ENCODE measurements at regions not wholly inside any gene's neighbourhood (a gene's known extent, or its start where the extent isn't known, plus 50 kb on each side); places are given as distances from the start of the nearest gene placed in this dataset.

DNA sequence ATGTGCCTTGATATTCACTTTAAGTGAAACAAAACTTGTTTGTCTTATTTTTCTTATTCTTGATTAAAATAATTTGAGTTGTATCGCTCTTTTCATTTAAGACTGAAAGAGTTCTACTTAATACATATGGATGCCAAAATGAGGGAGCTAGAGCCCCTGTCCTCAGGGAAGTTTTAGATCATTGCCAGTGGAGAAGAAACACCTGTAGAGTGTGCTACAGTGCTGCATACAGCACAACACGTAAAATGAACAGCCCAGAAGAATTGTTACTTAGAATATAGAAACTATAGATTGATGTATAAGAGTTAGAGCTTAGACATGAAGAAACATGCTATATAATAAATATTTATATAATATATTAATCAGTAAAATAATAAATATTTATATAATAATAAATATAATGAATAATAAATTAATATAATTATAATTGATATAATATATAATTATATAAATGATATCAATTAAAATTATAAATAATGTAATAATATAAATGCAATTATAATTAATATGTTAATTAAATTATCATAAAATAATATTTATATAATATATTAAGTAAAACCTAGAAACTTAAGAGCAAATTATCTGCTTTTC is 1234.7 kb downstream of the ROBO2 start:
- Histone ChIP-seq H3K9me3 (ENCODE audit: low read depth, low read length) (no peaks in the 10 kb centered on the region), H3K4me1 (ENCODE audit: insufficient read depth, low read length) (no peaks in the 10 kb centered on the region), H3K27me3 (ENCODE audit: insufficient read depth, low read length) (no peaks in the 10 kb centered on the region), H3K27ac (ENCODE audit: low read depth, low read length) (no peak overlapping the region), H3K4me2 (ENCODE audit: insufficient read depth, low read length) (no peak overlapping the region), H4K20me1 (ENCODE audit: insufficient read depth, low read length) (no peaks in the 10 kb centered on the region), H3K4me3 (ENCODE audit: insufficient read depth, low read length) (no peak overlapping the region), H2AFZ (ENCODE audit: low read length) (no peak overlapping the region), H3K79me2 (ENCODE audit: insufficient read depth, low read length) (no peaks in the 10 kb centered on the region), H3K36me3 (ENCODE audit: insufficient read depth, low read length) (no peaks in the 10 kb centered on the region)
- no peak for DNase-seq (ENCODE audit: insufficient read length, low spot score, missing footprints)
- TF ChIP-seq, protein P1, sequence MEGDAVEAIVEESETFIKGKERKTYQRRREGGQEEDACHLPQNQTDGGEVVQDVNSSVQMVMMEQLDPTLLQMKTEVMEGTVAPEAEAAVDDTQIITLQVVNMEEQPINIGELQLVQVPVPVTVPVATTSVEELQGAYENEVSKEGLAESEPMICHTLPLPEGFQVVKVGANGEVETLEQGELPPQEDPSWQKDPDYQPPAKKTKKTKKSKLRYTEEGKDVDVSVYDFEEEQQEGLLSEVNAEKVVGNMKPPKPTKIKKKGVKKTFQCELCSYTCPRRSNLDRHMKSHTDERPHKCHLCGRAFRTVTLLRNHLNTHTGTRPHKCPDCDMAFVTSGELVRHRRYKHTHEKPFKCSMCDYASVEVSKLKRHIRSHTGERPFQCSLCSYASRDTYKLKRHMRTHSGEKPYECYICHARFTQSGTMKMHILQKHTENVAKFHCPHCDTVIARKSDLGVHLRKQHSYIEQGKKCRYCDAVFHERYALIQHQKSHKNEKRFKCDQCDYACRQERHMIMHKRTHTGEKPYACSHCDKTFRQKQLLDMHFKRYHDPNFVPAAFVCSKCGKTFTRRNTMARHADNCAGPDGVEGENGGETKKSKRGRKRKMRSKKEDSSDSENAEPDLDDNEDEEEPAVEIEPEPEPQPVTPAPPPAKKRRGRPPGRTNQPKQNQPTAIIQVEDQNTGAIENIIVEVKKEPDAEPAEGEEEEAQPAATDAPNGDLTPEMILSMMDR (IDR thresholded peaks at IDR 0.05; ENCODE audit: extremely low read depth, low read depth, low read length): no peak

DNA sequence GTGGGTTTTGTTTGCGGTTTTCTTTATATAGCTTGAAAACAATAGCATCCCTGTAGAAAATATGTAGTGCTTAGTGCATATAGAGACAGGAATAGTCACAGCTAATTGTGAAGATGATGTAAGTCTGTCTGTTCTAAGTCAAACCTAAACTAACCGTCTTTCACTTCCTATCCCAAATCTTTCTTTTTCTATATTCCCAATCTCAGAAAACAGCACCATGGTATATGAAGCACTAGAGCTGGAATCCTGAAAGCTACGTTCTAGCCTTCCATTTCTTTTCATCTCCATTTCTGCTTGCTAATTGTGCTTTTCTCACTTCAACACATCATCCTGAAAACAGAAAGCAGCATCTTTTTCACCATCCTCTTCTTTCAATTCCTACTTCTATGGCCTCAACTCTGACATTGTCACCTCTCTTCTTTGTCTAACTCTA is 1235.5 kb downstream of the ROBO2 start:
- H4K20me1 ChIP-seq (ENCODE audit: insufficient read depth, low read length): no peaks in the 10 kb centered on the region
- DNase-seq (ENCODE audit: insufficient read length, low spot score, missing footprints): no peak
- no peaks in the 10 kb centered on the region for H3K4me1 ChIP-seq (ENCODE audit: insufficient read depth, low read length)
- no peaks in the 10 kb centered on the region for H3K79me2 ChIP-seq (ENCODE audit: insufficient read depth, low read length)
- H3K36me3 ChIP-seq (ENCODE audit: insufficient read depth, low read length): no peaks in the 10 kb centered on the region
- no peaks in the 10 kb centered on the region for H3K9me3 ChIP-seq (ENCODE audit: low read depth, low read length)
- H3K4me2 ChIP-seq (ENCODE audit: insufficient read depth, low read length): no peak overlapping the region
- H3K4me3 ChIP-seq (ENCODE audit: insufficient read depth, low read length): no peak overlapping the region
- no peaks in the 10 kb centered on the region for H3K27me3 ChIP-seq (ENCODE audit: insufficient read depth, low read length)
- no peak overlapping the region for H2AFZ ChIP-seq (ENCODE audit: low read length)
- no peak overlapping the region for H3K27ac ChIP-seq (ENCODE audit: low read depth, low read length)
- TF ChIP-seq, protein P1 (IDR thresholded peaks at IDR 0.05; ENCODE audit: extremely low read depth, low read depth, low read length): no peak

GRCh38 chr3:78277220-78277619 is 1237.3 kb downstream of the ROBO2 start:
- H3K79me2 ChIP-seq (ENCODE audit: insufficient read depth, low read length): no peaks in the 10 kb centered on the region
- H3K27me3 ChIP-seq (ENCODE audit: insufficient read depth, low read length): no peaks in the 10 kb centered on the region
- peaks cover 2% of the 10 kb centered on the region for H3K9me3 ChIP-seq (ENCODE audit: low read depth, low read length)
- H3K36me3 ChIP-seq (ENCODE audit: insufficient read depth, low read length): no peaks in the 10 kb centered on the region
- H2AFZ ChIP-seq (ENCODE audit: low read length): no peak overlapping the region
- no peak for DNase-seq (ENCODE audit: insufficient read length, low spot score, missing footprints)
- TF ChIP-seq, protein P1 (IDR thresholded peaks at IDR 0.05; ENCODE audit: extremely low read depth, low read depth, low read length): no peak
- H3K4me2 ChIP-seq (ENCODE audit: insufficient read depth, low read length): no peak overlapping the region
- H3K4me3 ChIP-seq (ENCODE audit: insufficient read depth, low read length): no peak overlapping the region
- no peaks in the 10 kb centered on the region for H3K4me1 ChIP-seq (ENCODE audit: insufficient read depth, low read length)
- H4K20me1 ChIP-seq (ENCODE audit: insufficient read depth, low read length): no peaks in the 10 kb centered on the region
- no peak overlapping the region for H3K27ac ChIP-seq (ENCODE audit: low read depth, low read length)

DNA sequence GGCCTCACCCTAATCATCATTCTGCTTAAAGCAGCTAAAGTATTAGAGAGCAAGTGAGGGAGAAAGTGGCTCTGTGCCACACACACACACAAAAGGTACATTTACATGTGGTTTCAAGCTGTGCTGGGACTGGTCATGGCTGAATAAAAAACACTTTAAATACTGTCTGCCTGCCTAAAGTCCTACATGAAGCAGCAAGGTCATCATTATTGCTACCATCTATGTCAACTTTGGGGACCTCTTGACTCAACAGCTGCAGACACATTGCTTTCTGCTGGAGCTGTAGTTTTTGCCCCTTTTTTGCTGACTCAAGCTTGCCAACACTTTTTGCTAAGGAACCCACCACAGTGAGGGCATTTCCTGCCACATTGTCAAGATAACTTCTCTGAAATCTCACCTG is 1237.9 kb downstream of the ROBO2 start:
- no peak overlapping the region for H3K4me3 ChIP-seq (ENCODE audit: insufficient read depth, low read length)
- no peak overlapping the region for H3K4me2 ChIP-seq (ENCODE audit: insufficient read depth, low read length)
- peaks cover 2% of the 10 kb centered on the region for H3K9me3 ChIP-seq (ENCODE audit: low read depth, low read length)
- H3K36me3 ChIP-seq (ENCODE audit: insufficient read depth, low read length): no peaks in the 10 kb centered on the region
- no peaks in the 10 kb centered on the region for H3K4me1 ChIP-seq (ENCODE audit: insufficient read depth, low read length)
- no peak overlapping the region for H2AFZ ChIP-seq (ENCODE audit: low read length)
- no peaks in the 10 kb centered on the region for H4K20me1 ChIP-seq (ENCODE audit: insufficient read depth, low read length)
- H3K79me2 ChIP-seq (ENCODE audit: insufficient read depth, low read length): no peaks in the 10 kb centered on the region
- TF ChIP-seq, protein P1 (IDR thresholded peaks at IDR 0.05; ENCODE audit: extremely low read depth, low read depth, low read length): no peak
- no peaks in the 10 kb centered on the region for H3K27me3 ChIP-seq (ENCODE audit: insufficient read depth, low read length)
- DNase-seq (ENCODE audit: insufficient read length, low spot score, missing footprints): no peak
- no peak overlapping the region for H3K27ac ChIP-seq (ENCODE audit: low read depth, low read length)

Data from osteoblast (primary cell).